ENCODE measurements at regions not wholly inside any gene's neighbourhood (a gene's known extent, or its start where the extent isn't known, plus 50 kb on each side); places are given as distances from the start of the nearest gene placed in this dataset.
"Not testable (repeated sequence)": the region's sequence is repeated elsewhere in the genome, so short reads cannot be mapped to it uniquely, and the experiment has no call there.

GRCh38 chr4:138487670-138488069, 245.5 kb upstream of the SLC7A11 start:
- Mint-ChIP-seq H3K4me1 (no peaks in the 10 kb centered on the region), H3K36me3 (no peaks in the 10 kb centered on the region), H3K27ac (no peak overlapping the region), H3K27me3 (peaks cover 0 to 10% (median 0%) of the 10 kb centered on the region in 3 donors), H3K9me3 (peaks cover 0 to 3% (median 0%) of the 10 kb centered on the region in 7 donors), H3K4me3 (no peak overlapping the region)
- ATAC-seq (ENCODE audit: low read depth in 2 of 2): no peak
- no peak for DNase-seq

DNA sequence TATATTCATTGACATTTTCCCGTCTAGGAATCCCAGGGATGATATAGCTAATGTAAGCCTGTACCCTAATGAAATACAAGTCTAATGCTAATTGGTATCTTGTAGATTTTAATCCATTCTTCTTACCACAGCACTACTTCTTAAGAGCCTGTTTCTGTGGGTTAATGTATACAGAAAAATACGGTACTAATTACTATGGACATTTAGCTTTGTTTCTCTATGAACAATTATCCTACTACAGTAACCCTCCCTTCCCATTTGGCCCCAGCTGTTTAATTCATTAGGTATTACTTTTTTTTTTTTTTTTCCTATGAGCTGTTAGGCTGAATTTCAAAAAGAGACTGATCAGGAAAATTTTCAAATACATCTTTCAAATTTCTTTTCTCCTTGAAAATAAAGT, 245.1 kb upstream of the SLC7A11 start:
- Mint-ChIP-seq H3K27me3 (peaks cover 0 to 10% (median 0%) of the 10 kb centered on the region in 3 donors), H3K27ac (no peak overlapping the region), H3K36me3 (no peaks in the 10 kb centered on the region), H3K9me3 (peaks cover 0 to 3% (median 0%) of the 10 kb centered on the region in 7 donors), H3K4me1 (no peaks in the 10 kb centered on the region), H3K4me3 (no peak overlapping the region)
- DNase-seq (no peak), ATAC-seq (ENCODE audit: low read depth in 2 of 2) (no peak)

DNA sequence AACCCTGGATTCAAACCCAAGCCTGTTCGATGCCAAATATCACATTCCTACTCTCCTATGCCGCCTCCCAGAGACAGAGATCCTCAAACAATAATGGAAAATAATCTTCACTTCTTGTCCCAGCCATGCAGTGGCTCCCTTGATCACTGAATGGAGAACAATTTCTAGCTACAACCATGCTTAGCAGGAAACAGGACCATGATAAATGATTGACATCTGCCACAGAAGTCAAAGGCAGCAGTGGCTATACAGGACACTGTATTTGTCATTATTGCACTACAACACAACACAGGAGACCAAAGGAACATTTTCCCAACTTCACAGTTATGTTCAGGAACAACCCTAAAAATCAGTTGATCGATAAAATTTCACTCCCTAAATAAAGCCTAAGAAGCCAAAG, 243.3 kb upstream of the SLC7A11 start:
- Mint-ChIP-seq H3K36me3 (no peaks in the 10 kb centered on the region), H3K9me3 (peaks cover 0 to 14% (median 2%) of the 10 kb centered on the region in 7 donors), H3K4me3 (no peak overlapping the region), H3K27me3 (peaks cover 0 to 10% (median 0%) of the 10 kb centered on the region in 3 donors), H3K4me1 (no peaks in the 10 kb centered on the region), H3K27ac (no peak overlapping the region)
- no peak for DNase-seq
- no peak for ATAC-seq (ENCODE audit: low read depth in 2 of 2)

DNA sequence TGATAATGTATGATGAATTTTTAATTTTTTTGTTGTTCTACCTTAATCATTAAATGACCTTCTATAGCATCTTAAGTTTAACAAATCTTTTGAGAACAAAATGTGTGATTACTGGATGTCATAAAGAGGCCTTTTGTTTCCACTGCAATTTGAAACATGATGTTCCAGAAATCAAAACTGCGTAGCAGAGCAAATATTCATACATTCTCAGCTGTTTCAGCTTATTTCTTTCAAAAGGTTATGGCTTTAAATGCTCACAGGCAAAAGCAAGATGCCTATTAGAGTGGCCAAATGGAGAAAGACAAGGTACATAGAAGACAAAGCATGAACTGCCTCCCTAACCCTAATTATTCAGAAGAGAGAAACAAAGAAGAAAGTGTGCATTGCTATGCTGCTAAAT, 233.0 kb upstream of the SLC7A11 start:
- Mint-ChIP-seq H3K4me1 (no peaks in the 10 kb centered on the region), H3K9me3 (peaks cover 0 to 4% (median 2%) of the 10 kb centered on the region in 7 donors), H3K27ac (no peak overlapping the region), H3K36me3 (no peaks in the 10 kb centered on the region), H3K27me3 (no peaks in the 10 kb centered on the region), H3K4me3 (no peak overlapping the region)
- no peak for DNase-seq
- no peak for ATAC-seq (ENCODE audit: low read depth in 2 of 2)

GRCh38 chr4:138473339-138473738, 231.2 kb upstream of the SLC7A11 start:
- no peak for ATAC-seq (ENCODE audit: low read depth in 2 of 2)
- Mint-ChIP-seq H3K27me3 (no peaks in the 10 kb centered on the region), H3K36me3 (no peaks in the 10 kb centered on the region), H3K9me3 (no peaks in the 10 kb centered on the region), H3K27ac (no peak overlapping the region), H3K4me1 (no peaks in the 10 kb centered on the region), H3K4me3 (no peak overlapping the region)
- DNase-seq: no peak

DNA sequence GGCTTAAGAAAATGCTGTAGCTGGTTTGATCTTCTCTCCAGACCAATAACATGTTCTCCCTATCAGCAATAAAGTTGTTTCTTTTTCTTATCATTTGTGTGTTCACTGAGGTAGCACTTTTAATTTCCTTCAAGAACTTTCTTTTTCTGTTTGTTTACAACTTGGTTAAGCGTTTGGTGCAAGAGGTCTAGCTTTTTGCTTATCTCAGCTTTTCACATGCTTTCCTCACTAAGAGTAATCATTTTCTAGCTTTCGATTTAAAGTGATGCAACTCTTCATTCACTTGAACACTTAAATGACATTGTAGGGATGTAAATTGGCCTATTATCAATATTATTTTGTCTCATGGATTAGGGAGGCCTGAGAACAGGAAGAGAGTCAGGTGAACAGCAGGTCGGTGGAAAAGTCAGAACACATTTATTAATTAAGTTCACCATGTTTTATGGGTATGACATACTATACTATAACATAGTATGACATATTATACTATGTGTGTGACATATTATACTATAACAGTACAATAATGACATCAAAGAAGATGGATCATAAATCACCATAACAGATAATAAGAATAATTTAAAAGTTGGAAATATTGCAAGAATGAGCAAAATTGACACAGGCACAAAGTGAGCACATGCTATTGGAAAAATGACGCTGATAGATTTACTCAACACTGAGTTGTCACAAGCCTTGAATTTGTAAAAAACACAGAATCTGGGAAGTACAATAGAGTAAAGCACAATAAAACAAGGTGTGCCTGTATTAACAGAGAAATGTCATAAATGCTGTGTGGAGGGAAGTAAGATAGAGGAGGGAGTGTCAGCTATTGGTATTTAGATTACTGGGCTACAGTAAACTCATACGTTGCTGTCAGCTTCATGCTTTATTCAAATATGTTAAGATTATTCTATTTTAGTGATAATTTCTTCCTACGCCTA, 218.6 kb upstream of the SLC7A11 start:
- Mint-ChIP-seq H3K27ac (no peak overlapping the region), H3K4me3 (no peak overlapping the region), H3K27me3 (peaks cover 0 to 8% (median 0%) of the 10 kb centered on the region in 3 donors), H3K36me3 (no peaks in the 10 kb centered on the region), H3K9me3 (peaks cover 0 to 3% (median 2%) of the 10 kb centered on the region in 7 donors), H3K4me1 (no peaks in the 10 kb centered on the region)
- no peak for ATAC-seq (ENCODE audit: low read depth in 2 of 2)
- DNase-seq: no peak

GRCh38 chr4:138458751-138459150, 216.6 kb upstream of the SLC7A11 start:
- Mint-ChIP-seq H3K9me3 (peaks cover 0 to 5% (median 3%) of the 10 kb centered on the region in 7 donors), H3K27ac (no peak overlapping the region), H3K36me3 (no peaks in the 10 kb centered on the region), H3K4me3 (no peak overlapping the region), H3K27me3 (no peaks in the 10 kb centered on the region), H3K4me1 (no peaks in the 10 kb centered on the region)
- ATAC-seq (ENCODE audit: low read depth in 2 of 2) (no peak), DNase-seq (no peak)

DNA sequence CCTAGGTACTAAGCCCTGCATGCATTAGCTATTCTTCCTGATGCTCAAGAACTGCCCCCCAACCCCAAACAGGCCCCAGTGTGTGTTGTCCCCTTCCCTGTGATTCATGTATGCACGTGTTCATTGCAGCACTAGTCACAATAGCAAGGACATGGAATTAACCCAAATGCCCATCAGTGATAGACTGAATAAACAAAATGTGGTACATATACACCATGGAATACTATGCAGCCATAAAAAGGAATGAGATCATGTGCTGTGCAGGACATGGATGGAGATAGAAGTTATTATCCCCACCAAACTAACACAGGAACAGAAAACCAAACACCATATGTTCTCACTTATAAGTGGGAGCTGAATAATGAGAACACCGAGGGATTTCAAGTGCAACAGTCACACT, 214.2 kb upstream of the SLC7A11 start:
- not testable (repeated sequence) for DNase-seq; H3K4me3 Mint-ChIP-seq; H3K9me3 Mint-ChIP-seq; H3K36me3 Mint-ChIP-seq; H3K27ac Mint-ChIP-seq; H3K4me1 Mint-ChIP-seq; H3K27me3 Mint-ChIP-seq; ATAC-seq (ENCODE audit: low read depth in 2 of 2)

DNA sequence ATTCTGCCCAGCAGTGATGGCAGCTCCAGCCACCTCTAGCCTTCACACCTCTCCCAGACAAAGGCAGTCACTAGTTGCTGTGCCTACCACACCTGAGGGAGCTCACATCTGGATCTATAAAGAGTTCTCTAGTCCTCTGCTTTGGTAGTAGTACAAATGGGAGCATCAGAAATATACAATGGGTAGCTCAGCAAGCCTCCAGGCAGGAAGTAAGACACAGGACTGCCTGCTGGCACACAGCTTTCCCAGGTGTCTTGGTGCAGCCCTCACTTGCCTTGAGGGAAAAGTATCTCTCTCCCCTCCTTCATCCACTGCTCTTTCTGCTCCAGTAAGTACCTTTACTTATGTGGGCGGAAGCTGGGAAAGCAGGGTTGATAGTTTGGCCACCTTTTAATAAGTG, 212.9 kb upstream of the SLC7A11 start:
- H3K9me3 Mint-ChIP-seq: peaks cover 0 to 5% (median 0%) of the 10 kb centered on the region in 7 donors
- no peaks in the 10 kb centered on the region for H3K4me1 Mint-ChIP-seq
- DNase-seq: no peak
- no peaks in the 10 kb centered on the region for H3K36me3 Mint-ChIP-seq
- no peak for ATAC-seq (ENCODE audit: low read depth in 2 of 2)
- no peak overlapping the region for H3K4me3 Mint-ChIP-seq
- no peaks in the 10 kb centered on the region for H3K27me3 Mint-ChIP-seq
- H3K27ac Mint-ChIP-seq: no peak overlapping the region

GRCh38 chr4:138452826-138453225, 210.7 kb upstream of the SLC7A11 start:
- H3K4me1 Mint-ChIP-seq: no peaks in the 10 kb centered on the region
- no peak overlapping the region for H3K27ac Mint-ChIP-seq
- ATAC-seq (ENCODE audit: low read depth in 2 of 2) (no peak), DNase-seq (no peak)
- peaks cover 0 to 5% (median 2%) of the 10 kb centered on the region in 7 donors for H3K9me3 Mint-ChIP-seq
- no peaks in the 10 kb centered on the region for H3K27me3 Mint-ChIP-seq
- no peaks in the 10 kb centered on the region for H3K36me3 Mint-ChIP-seq
- H3K4me3 Mint-ChIP-seq: no peak overlapping the region

DNA sequence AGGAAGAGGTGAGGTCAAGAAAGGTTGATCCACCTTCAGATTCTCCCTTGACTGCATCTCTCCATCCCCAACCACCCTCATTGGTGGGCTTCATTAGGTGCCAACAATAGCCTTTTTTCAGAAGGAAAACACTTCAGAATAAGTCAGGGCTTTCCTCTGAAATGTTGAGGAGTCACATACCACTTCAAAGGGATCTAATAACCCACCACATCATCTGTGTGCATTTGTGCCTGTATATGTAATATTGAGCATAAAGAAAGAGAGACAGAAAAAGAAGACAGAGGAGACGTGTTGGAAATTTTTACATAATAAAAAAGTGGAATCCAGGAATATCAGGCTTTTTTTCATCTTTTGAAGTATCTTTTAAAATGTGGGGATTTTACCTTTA, 209.1 kb upstream of the SLC7A11 start:
- Mint-ChIP-seq H3K4me1 (no peaks in the 10 kb centered on the region), H3K4me3 (no peak overlapping the region), H3K27me3 (no peaks in the 10 kb centered on the region), H3K9me3 (peaks cover 0 to 5% (median under 1%) of the 10 kb centered on the region in 7 donors), H3K27ac (no peak overlapping the region), H3K36me3 (no peaks in the 10 kb centered on the region)
- no peak for ATAC-seq (ENCODE audit: low read depth in 2 of 2)
- no peak for DNase-seq

DNA sequence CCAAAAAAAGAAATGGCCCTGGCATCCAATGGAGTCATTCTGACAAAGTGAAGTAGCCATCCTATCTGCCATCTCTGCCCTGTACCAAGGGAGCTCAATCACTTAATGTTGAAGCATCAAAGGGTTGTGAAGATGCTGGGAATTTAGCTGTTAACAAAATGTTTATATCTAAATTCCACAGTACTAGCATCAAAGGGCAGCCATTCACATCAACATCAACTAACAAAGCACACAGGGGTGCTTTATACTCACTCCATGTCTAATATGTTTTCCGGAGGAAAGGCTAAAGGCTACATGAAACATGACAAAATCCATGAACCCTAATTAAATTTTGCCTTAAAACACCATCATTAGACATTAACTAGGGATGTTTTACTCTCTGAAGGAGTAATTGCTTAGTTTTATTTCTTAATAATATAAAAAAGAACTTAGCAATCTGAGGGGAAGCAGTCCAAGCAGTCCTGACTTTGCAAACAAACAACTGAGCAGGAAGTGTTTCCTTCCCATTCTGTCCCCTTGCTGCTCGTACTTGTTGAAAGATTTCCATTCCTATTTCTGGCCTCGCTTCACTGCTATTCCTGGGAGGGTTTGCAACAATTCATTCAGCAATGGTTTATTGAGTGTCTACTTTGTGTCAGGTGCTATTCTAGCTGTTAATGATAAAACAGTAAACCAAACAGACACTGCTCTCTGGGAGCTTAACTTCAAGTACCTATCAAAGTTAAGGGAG, 208.6 kb upstream of the SLC7A11 start:
- no peak for ATAC-seq (ENCODE audit: low read depth in 2 of 2)
- Mint-ChIP-seq H3K9me3 (peaks cover 0 to 2% (median 0%) of the 10 kb centered on the region in 7 donors), H3K4me1 (no peaks in the 10 kb centered on the region), H3K27ac (no peak overlapping the region), H3K4me3 (no peak overlapping the region), H3K27me3 (no peaks in the 10 kb centered on the region), H3K36me3 (no peaks in the 10 kb centered on the region)
- no peak for DNase-seq

- peaks cover 0 to 2% (median 0%) of the 10 kb centered on the region in 7 donors for H3K9me3 Mint-ChIP-seq
- H3K36me3 Mint-ChIP-seq: no peaks in the 10 kb centered on the region
- DNase-seq (no peak), ATAC-seq (ENCODE audit: low read depth in 2 of 2) (no peak)
- H3K4me1 Mint-ChIP-seq: no peaks in the 10 kb centered on the region
- no peak overlapping the region for H3K27ac Mint-ChIP-seq
- H3K4me3 Mint-ChIP-seq: no peak overlapping the region
- H3K27me3 Mint-ChIP-seq: no peaks in the 10 kb centered on the region
These were observed 207.8 kb upstream of the SLC7A11 start for GRCh38 chr4:138449938-138450337.

DNA sequence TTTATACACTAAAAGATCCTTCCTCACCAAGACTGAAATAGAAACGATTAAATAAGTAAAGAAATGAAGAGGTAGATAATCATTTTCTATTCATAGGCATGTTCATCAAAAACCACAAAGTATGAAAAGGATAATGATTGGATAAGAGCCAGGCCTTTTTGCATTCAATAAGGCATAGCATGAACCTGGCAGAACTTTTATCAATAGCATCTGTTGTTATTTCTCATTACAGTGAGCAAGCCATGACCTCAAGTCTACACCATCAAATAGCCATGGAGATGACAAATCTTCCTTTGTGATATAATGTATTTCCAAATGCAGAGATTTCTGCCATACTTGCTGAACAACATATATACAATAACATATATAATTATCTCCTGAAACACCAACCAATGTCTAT, 206.0 kb upstream of the SLC7A11 start:
- Mint-ChIP-seq H3K27me3 (no peaks in the 10 kb centered on the region), H3K4me3 (no peak overlapping the region), H3K27ac (no peak overlapping the region), H3K36me3 (no peaks in the 10 kb centered on the region), H3K9me3 (peaks cover 0 to 7% (median 5%) of the 10 kb centered on the region in 7 donors), H3K4me1 (no peaks in the 10 kb centered on the region)
- ATAC-seq (ENCODE audit: low read depth in 2 of 2) (no peak), DNase-seq (no peak)
